SK-N-SH (cell line): ENCODE measurements at regions not wholly inside any gene's neighbourhood (a gene's known extent, or its start where the extent isn't known, plus 50 kb on each side); places are given as distances from the start of the nearest gene placed in this dataset.

Experiments
- CTCF ChIA-PET: fragments of 300-600, 350-600 bp; formaldehyde crosslinking; extraction: SDS; loops from one replicate; lab custom pipeline; 2021; lab: Yijun Ruan, JAX
- POLR2A ChIA-PET: fragments of 350-600 bp; sonication (Branson Sonifier 250); formaldehyde crosslinking; extraction: SDS; loops from one replicate; lab custom pipeline; 2020; ENCODE audit warnings: antibody characterized with exemption, inconsistent platforms; lab: Yijun Ruan, JAX
- DNase-seq: peaks from one replicate; pipeline ENCODE4 v3.0.0; 2012
- H2AFZ ChIP-seq: fragments of 200-600 bp; sonication (generic); 2 replicates; pipeline ENCODE4 v1.8.1; 2016; ENCODE audit warnings: antibody characterized with exemption, mild to moderate bottlenecking, low read depth
- H3F3A ChIP-seq: fragments of 200-600 bp; sonication (generic); replicated peaks from 2 replicates; pipeline ENCODE3; 2016; ENCODE audit warnings: antibody characterized with exemption, mild to moderate bottlenecking; ENCODE audit not compliant: insufficient read depth
- H3K27ac ChIP-seq, 2 experiments: fragments of 200-500 bp in 1 of 2; fragments of 200-600 bp in 1 of 2; sonication (Bioruptor generic) in 1 of 2; sonication (generic), shearing (Covaris generic) in 1 of 2; 2 replicates each; pipeline versions ENCODE4 v1.5.1 to v1.6.1; 2014 to 2016; ENCODE audit warnings: low read depth in 2 of 2, inconsistent platforms in 1 of 2, low read length in 1 of 2, mild to moderate bottlenecking in 1 of 2, mixed read lengths in 1 of 2
- H3K27me3 ChIP-seq: fragments of 200-600 bp; sonication (generic), shearing (Covaris generic); 2 replicates; pipeline ENCODE4 v1.6.1; 2016; ENCODE audit warnings: mixed run types; ENCODE audit not compliant: insufficient read depth
- H3K36me3 ChIP-seq, 2 experiments: fragments of 200-500 bp in 1 of 2; fragments of 200-600 bp in 1 of 2; sonication (Bioruptor generic) in 1 of 2; sonication (generic) in 1 of 2; replicated peaks in 1 of 2; 2 replicates each; pipeline versions ENCODE3 to v1.5.1; 2014 to 2016; ENCODE audit warnings: low read length in 1 of 2, mild to moderate bottlenecking in 1 of 2; ENCODE audit not compliant: insufficient read depth in 2 of 2, control insufficient read depth in 1 of 2
- H3K4me1 ChIP-seq, 2 experiments: fragments of 200-500 bp in 1 of 2; fragments of 200-600 bp in 1 of 2; sonication (Bioruptor generic) in 1 of 2; sonication (generic), shearing (Covaris generic) in 1 of 2; 2 replicates each; pipeline versions ENCODE4 v1.5.1 to v1.6.1; 2014 to 2016; ENCODE audit warnings: low read depth in 1 of 2, low read length in 1 of 2, mixed run types in 1 of 2; ENCODE audit not compliant: insufficient read depth in 2 of 2, control insufficient read depth in 1 of 2
- H3K4me2 ChIP-seq: fragments of 200-600 bp; sonication (generic), shearing (Covaris generic); 2 replicates; pipeline ENCODE4 v1.6.1; 2017; ENCODE audit warnings: mixed run types
- H3K4me3 ChIP-seq, 2 experiments: fragments of 200-500 bp in 1 of 2; fragments of 200-600 bp in 1 of 2; sonication (Bioruptor generic) in 1 of 2; sonication (generic), shearing (Covaris generic) in 1 of 2; 2 replicates each; pipeline versions ENCODE4 v1.5.1 to v1.8.1; 2014 to 2016; ENCODE audit warnings: low read depth in 2 of 2, inconsistent platforms in 1 of 2, low read length in 1 of 2, mild to moderate bottlenecking in 1 of 2, mixed read lengths in 1 of 2, moderate library complexity in 1 of 2
- H3K79me2 ChIP-seq: fragments of 200-600 bp; sonication (generic); 2 replicates; pipeline ENCODE4 v1.8.1; 2017; ENCODE audit warnings: mild to moderate bottlenecking; ENCODE audit not compliant: insufficient read depth
- H3K9ac ChIP-seq: fragments of 200-600 bp; sonication (generic); 2 replicates; pipeline ENCODE4 v1.6.1; 2017; ENCODE audit warnings: mixed run types
- H3K9me2 ChIP-seq: fragments of 200-600 bp; sonication (generic); 2 replicates; pipeline ENCODE4 v1.6.1; 2017; ENCODE audit warnings: mixed run types
- H3K9me3 ChIP-seq: fragments of 200-600 bp; sonication (generic); 2 replicates; pipeline ENCODE4 v1.6.1; 2017; ENCODE audit warnings: mixed run types, mild to moderate bottlenecking, moderate library complexity
- H4K20me1 ChIP-seq: fragments of 200-600 bp; sonication (generic); 2 replicates; pipeline ENCODE4 v1.6.1; 2017; ENCODE audit warnings: mild to moderate bottlenecking, mixed run types; ENCODE audit not compliant: insufficient read depth
- CHD2 ChIP-seq: fragments of 150-350 bp; IDR thresholded peaks from 2 replicates; pipeline ENCODE4 v1.6.1; 2018; ENCODE audit warnings: low read length; ENCODE audit not compliant: partially characterized antibody
- ELF1 ChIP-seq: IDR thresholded peaks from 2 replicates; pipeline ENCODE4 v1.4.0; 2012
- FOSL2 ChIP-seq: IDR thresholded peaks from 2 replicates; pipeline ENCODE4 v1.4.0; 2012; ENCODE audit warnings: low read depth, mild to moderate bottlenecking, moderate library complexity, borderline replicate concordance
- FOXM1 ChIP-seq: IDR thresholded peaks from 2 replicates; pipeline ENCODE4 v1.4.0; 2012; ENCODE audit warnings: low read depth, mild to moderate bottlenecking
- IRF3 ChIP-seq: fragments of 150-350 bp; IDR thresholded peaks from 2 replicates; pipeline ENCODE4 v1.6.1; 2016; ENCODE audit warnings: mild to moderate bottlenecking, low read depth, low read length
- MXI1 ChIP-seq: IDR thresholded peaks from 2 replicates; pipeline ENCODE4 v1.6.1; 2012; ENCODE audit warnings: mild to moderate bottlenecking, low read depth, low read length, improper control_type of control experiment
- NFIC ChIP-seq: IDR thresholded peaks from 2 replicates; pipeline ENCODE4 v1.4.0; 2012; ENCODE audit warnings: borderline replicate concordance
- NRF1 ChIP-seq: IDR thresholded peaks from 2 replicates; pipeline ENCODE4 v1.6.1; 2012; ENCODE audit warnings: low read depth, mild to moderate bottlenecking, low read length
- PBX3 ChIP-seq: IDR thresholded peaks from 2 replicates; pipeline ENCODE4; 2012
- POLR2AphosphoS5 ChIP-seq: IDR thresholded peaks from 2 replicates; pipeline ENCODE4 v1.6.1; 2012; ENCODE audit warnings: low read depth, low read length
- RAD21 ChIP-seq: IDR thresholded peaks from 2 replicates; pipeline ENCODE4 v1.6.1; 2012; ENCODE audit warnings: mild to moderate bottlenecking, low read length
- SIN3A ChIP-seq: IDR thresholded peaks from 2 replicates; pipeline ENCODE4 v1.6.1; 2012; ENCODE audit warnings: low read depth, mild to moderate bottlenecking, low read length, moderate library complexity, borderline replicate concordance
- TAF1 ChIP-seq: IDR thresholded peaks from 2 replicates; pipeline ENCODE4 v1.6.1; 2012; ENCODE audit warnings: low read depth, mild to moderate bottlenecking, low read length, moderate library complexity, borderline replicate concordance
- TCF12 ChIP-seq: IDR thresholded peaks from 2 replicates; pipeline ENCODE4 v1.4.0; 2012
- TEAD4 ChIP-seq: IDR thresholded peaks from 2 replicates; pipeline ENCODE4 v1.4.0; 2012; ENCODE audit warnings: mild to moderate bottlenecking, borderline replicate concordance; ENCODE audit not compliant: insufficient read depth
- YY1 ChIP-seq: IDR thresholded peaks from 2 replicates; pipeline ENCODE4 v1.4.0; 2012; ENCODE audit warnings: low read depth, mild to moderate bottlenecking
- ZBTB33 ChIP-seq: IDR thresholded peaks from 2 replicates; pipeline ENCODE4 v1.4.0; 2012; ENCODE audit warnings: low read depth, borderline replicate concordance
- WGBS: methylation state at CpG from one replicate; pipeline ENCODE4 v1.1.6; 2017; ENCODE audit warnings: low lambda C conversion rate; 5-methylcytosine and 5-hydroxymethylcytosine counted together
- TF ChIP-seq, protein P1 (sequence below): IDR thresholded peaks from 2 replicates; pipeline ENCODE4 v1.4.0; 2012; ENCODE audit warnings: low read depth

- no peaks in the 10 kb centered on the region for H3K36me3 ChIP-seq
Observed at GRCh38 chr22:22400964-22401363, 107.6 kb downstream of the ZNF280B start.

More at GRCh38 chr22:22400964-22401363, 107.6 kb downstream of the ZNF280B start:
- H2AFZ ChIP-seq, result no peak overlapping the region
- H3K27ac ChIP-seq, result no peak overlapping the region
- H3F3A ChIP-seq, result no peaks in the 10 kb centered on the region
- H3K79me2 ChIP-seq, result no peaks in the 10 kb centered on the region
- no peaks in the 10 kb centered on the region for H3K9me2 ChIP-seq
- peaks cover 0 to 4% of the 10 kb centered on the region in 2 experiments; a peak in 1 of 4 replicates for H3K4me1 ChIP-seq
- no peaks in the 10 kb centered on the region; the same call in 1 of the 2 replicates for H3K27me3 ChIP-seq
- no peak overlapping the region for H3K9ac ChIP-seq
- POLR2A ChIA-PET, result no interaction called here
- CTCF ChIA-PET, result interaction anchor here (0.7 to 1.0 kb wide), 2 partner anchors 22 to 1521 kb away, joined by 3 to 4 read pairs; no protein-coding TSS in a partner anchor
- no peak for TF ChIP-seq TEAD4
- no peak for TF ChIP-seq ELF1
- TF ChIP-seq TAF1, result no peak
- no peak for TF ChIP-seq TCF12
- TF ChIP-seq PBX3, result no peak
- TF ChIP-seq FOSL2, result no peak
- no peak for TF ChIP-seq CHD2
- no peak for TF ChIP-seq NFIC
- TF ChIP-seq POLR2AphosphoS5, result no peak
- TF ChIP-seq ZBTB33, result no peak
- TF ChIP-seq NRF1, result no peak
- TF ChIP-seq YY1, result no peak
- no peak for TF ChIP-seq RAD21
- no peak for TF ChIP-seq FOXM1
- no peak for TF ChIP-seq IRF3
- TF ChIP-seq, protein P1, sequence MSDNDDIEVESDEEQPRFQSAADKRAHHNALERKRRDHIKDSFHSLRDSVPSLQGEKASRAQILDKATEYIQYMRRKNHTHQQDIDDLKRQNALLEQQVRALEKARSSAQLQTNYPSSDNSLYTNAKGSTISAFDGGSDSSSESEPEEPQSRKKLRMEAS, result no peak
- TF ChIP-seq MXI1, result no peak
- TF ChIP-seq SIN3A, result no peak
- WGBS, result 0% methylated on average over 1 of the region's 1 CpG
- DNase-seq, result no peak
- no peaks in the 10 kb centered on the region for H3K9me3 ChIP-seq
- H3K4me3 ChIP-seq, result no peak overlapping the region
- no peak overlapping the region for H3K4me2 ChIP-seq
- H4K20me1 ChIP-seq, result no peaks in the 10 kb centered on the region
